Memory B cell (primary cell): ENCODE measurements at regions not wholly inside any gene's neighbourhood (a gene's known extent, or its start where the extent isn't known, plus 50 kb on each side); places are given as distances from the start of the nearest gene placed in this dataset.
"Not testable (repeated sequence)": the region's sequence is repeated elsewhere in the genome, so short reads cannot be mapped to it uniquely, and the experiment has no call there.

ENCODE experiments used
- ATAC-seq: fragments of 150-1000 bp; cut with Tn5 transposase; 2 replicates; pipeline ENCODE4 v1.10.0; 2021; ENCODE audit warnings: low read depth, mild to moderate bottlenecking, moderate library complexity
- DNase-seq, 2 donors: peaks; one replicate each; pipeline ENCODE4 v3.0.0; 2022; ENCODE audit warnings: low spot score in 2 of 2
- H3K27ac Mint-ChIP-seq: one replicate; pipeline ENCODE4 v1.8.0; 2022; ENCODE audit warnings: mild to moderate bottlenecking, moderate library complexity, mixed read lengths
- H3K27me3 Mint-ChIP-seq: one replicate; pipeline ENCODE4 v1.8.0; 2022; ENCODE audit warnings: mixed read lengths
- H3K36me3 Mint-ChIP-seq: one replicate; pipeline ENCODE4 v1.8.0; 2022; ENCODE audit warnings: mild to moderate bottlenecking, mixed read lengths
- H3K4me1 Mint-ChIP-seq: one replicate; pipeline ENCODE4 v1.8.0; 2022; ENCODE audit warnings: mixed read lengths
- H3K4me3 Mint-ChIP-seq: one replicate; pipeline ENCODE4 v1.8.0; 2022; ENCODE audit warnings: mild to moderate bottlenecking, moderate library complexity, mixed read lengths
- H3K9me3 Mint-ChIP-seq: one replicate; pipeline ENCODE4 v1.8.0; 2022; ENCODE audit warnings: mixed read lengths

- Mint-ChIP-seq H3K27ac (no peak overlapping the region), H3K27me3 (no peaks in the 10 kb centered on the region), H3K4me1 (peaks cover 12% of the 10 kb centered on the region), H3K4me3 (no peak overlapping the region), H3K36me3 (no peaks in the 10 kb centered on the region), H3K9me3 (no peaks in the 10 kb centered on the region)
- ATAC-seq: no peak
- no peak for DNase-seq
Measured at GRCh38 chr12:96112733-96113132, 77.3 kb upstream of the LTA4H start.

- Mint-ChIP-seq H3K27ac (no peak overlapping the region), H3K4me1 (peaks cover 12% of the 10 kb centered on the region), H3K4me3 (no peak overlapping the region), H3K9me3 (no peaks in the 10 kb centered on the region), H3K36me3 (no peaks in the 10 kb centered on the region), H3K27me3 (no peaks in the 10 kb centered on the region)
- DNase-seq: no peak
- ATAC-seq: no peak
Measured at GRCh38 chr12:96117460-96117859, 76.7 kb upstream of the ELK3 start.

- Mint-ChIP-seq H3K27ac (peak overlapping the region; percentile 76), H3K36me3 (no peaks in the 10 kb centered on the region), H3K27me3 (no peaks in the 10 kb centered on the region), H3K9me3 (no peaks in the 10 kb centered on the region), H3K4me1 (peaks cover 12% of the 10 kb centered on the region), H3K4me3 (peak overlapping the region; percentile 60)
- peak in 1 of 2 donors; percentile 9 for DNase-seq
- peak; percentile 99 for ATAC-seq
Measured at GRCh38 chr12:96120359-96121100, 73.6 kb upstream of the ELK3 start.

- Mint-ChIP-seq H3K9me3 (no peaks in the 10 kb centered on the region), H3K36me3 (no peaks in the 10 kb centered on the region), H3K4me3 (no peak overlapping the region), H3K27me3 (no peaks in the 10 kb centered on the region), H3K4me1 (peaks cover 12% of the 10 kb centered on the region), H3K27ac (peak overlapping the region; percentile 76)
- ATAC-seq (no peak), DNase-seq (no peak)
Measured at GRCh38 chr12:96121271-96121711, 72.9 kb upstream of the ELK3 start.

- DNase-seq, H3K27ac Mint-ChIP-seq, H3K4me3 Mint-ChIP-seq, H3K36me3 Mint-ChIP-seq, ATAC-seq, H3K27me3 Mint-ChIP-seq, H3K9me3 Mint-ChIP-seq: not testable (repeated sequence)
- H3K4me1 Mint-ChIP-seq: peaks cover 12% of the 10 kb centered on the region
Measured at GRCh38 chr12:96128292-96128691, 65.9 kb upstream of the ELK3 start.

- Mint-ChIP-seq H3K4me3 (no peak overlapping the region), H3K9me3 (no peaks in the 10 kb centered on the region), H3K27me3 (peaks cover 1% of the 10 kb centered on the region), H3K4me1 (peaks cover 12% of the 10 kb centered on the region), H3K27ac (no peak overlapping the region), H3K36me3 (no peaks in the 10 kb centered on the region)
- ATAC-seq (no peak), DNase-seq (no peak)
Measured at GRCh38 chr12:96130396-96131059, 63.6 kb upstream of the ELK3 start.

- no peaks in the 10 kb centered on the region for H3K9me3 Mint-ChIP-seq
- DNase-seq (no peak), ATAC-seq (no peak)
- H3K4me1 Mint-ChIP-seq: peaks cover 13% of the 10 kb centered on the region
- peaks cover 1% of the 10 kb centered on the region for H3K27me3 Mint-ChIP-seq
- H3K36me3 Mint-ChIP-seq: no peaks in the 10 kb centered on the region
- no peak overlapping the region for H3K4me3 Mint-ChIP-seq
- no peak overlapping the region for H3K27ac Mint-ChIP-seq
Measured at GRCh38 chr12:96131230-96131788, 62.9 kb upstream of the ELK3 start.

GRCh38 chr12:96132819-96133218 is 61.4 kb upstream of the ELK3 start:
- H3K36me3 Mint-ChIP-seq: no peaks in the 10 kb centered on the region
- ATAC-seq: no peak

GRCh38 chr12:96134200-96134599 is 60.0 kb upstream of the ELK3 start:
- no peak overlapping the region for H3K27ac Mint-ChIP-seq
- no peak for ATAC-seq
- H3K36me3 Mint-ChIP-seq: no peaks in the 10 kb centered on the region
- H3K4me3 Mint-ChIP-seq: no peak overlapping the region
- no peaks in the 10 kb centered on the region for H3K9me3 Mint-ChIP-seq
- peaks cover 15% of the 10 kb centered on the region for H3K4me1 Mint-ChIP-seq
- DNase-seq: no peak
- H3K27me3 Mint-ChIP-seq: peaks cover 1% of the 10 kb centered on the region

More at GRCh38 chr12:96132819-96133218, 61.4 kb upstream of the ELK3 start:
- no peaks in the 10 kb centered on the region for H3K9me3 Mint-ChIP-seq
- no peak for DNase-seq
- peaks cover 19% of the 10 kb centered on the region for H3K4me1 Mint-ChIP-seq
- H3K27ac Mint-ChIP-seq: no peak overlapping the region
- H3K4me3 Mint-ChIP-seq: no peak overlapping the region
- H3K27me3 Mint-ChIP-seq: peaks cover 1% of the 10 kb centered on the region

- peaks cover 2% of the 10 kb centered on the region for H3K36me3 Mint-ChIP-seq
- H3K4me3 Mint-ChIP-seq: no peak overlapping the region
- DNase-seq (no peak), ATAC-seq (no peak)
- no peak overlapping the region for H3K27ac Mint-ChIP-seq
- H3K27me3 Mint-ChIP-seq: peaks cover 1% of the 10 kb centered on the region
- H3K4me1 Mint-ChIP-seq: peaks cover 10% of the 10 kb centered on the region
- H3K9me3 Mint-ChIP-seq: no peaks in the 10 kb centered on the region
Measured at GRCh38 chr12:96136161-96136560, 58.0 kb upstream of the ELK3 start.

GRCh38 chr12:96136725-96137378 is 57.3 kb upstream of the ELK3 start:
- no peak for DNase-seq
- ATAC-seq: no peak
- Mint-ChIP-seq H3K27ac (no peak overlapping the region), H3K4me3 (no peak overlapping the region), H3K27me3 (no peaks in the 10 kb centered on the region), H3K36me3 (peaks cover 2% of the 10 kb centered on the region), H3K9me3 (no peaks in the 10 kb centered on the region), H3K4me1 (peaks cover 7% of the 10 kb centered on the region)

GRCh38 chr12:96140174-96140573 is 54.0 kb upstream of the ELK3 start:
- no peaks in the 10 kb centered on the region for H3K27me3 Mint-ChIP-seq
- ATAC-seq (no peak), DNase-seq (no peak)
- H3K4me3 Mint-ChIP-seq: no peak overlapping the region
- no peak overlapping the region for H3K27ac Mint-ChIP-seq
- H3K9me3 Mint-ChIP-seq: no peaks in the 10 kb centered on the region
- H3K4me1 Mint-ChIP-seq: peaks cover 24% of the 10 kb centered on the region
- H3K36me3 Mint-ChIP-seq: peaks cover 2% of the 10 kb centered on the region

- Mint-ChIP-seq H3K9me3 (no peaks in the 10 kb centered on the region), H3K27me3 (no peaks in the 10 kb centered on the region), H3K36me3 (peaks cover 2% of the 10 kb centered on the region), H3K4me3 (no peak overlapping the region), H3K27ac (no peak overlapping the region), H3K4me1 (peaks cover 23% of the 10 kb centered on the region)
- ATAC-seq (no peak), DNase-seq (no peak)
Measured at GRCh38 chr12:96141216-96141912, 52.8 kb upstream of the ELK3 start.
